ENCODE measurements at regions not wholly inside any gene's neighbourhood (a gene's known extent, or its start where the extent isn't known, plus 50 kb on each side); places are given as distances from the start of the nearest gene placed in this dataset.

GRCh38 chr2:5975401-5975800, 283.2 kb downstream of the SOX11 start:
- in situ Hi-C loops (cut with HindIII; ENCODE audit: low pct_unique_long_range_greater_than_20kb, low sequenced_read_pairs) (no loop called here), intact Hi-C loops (cut with micrococcal nuclease; ENCODE audit: unreplicated experiment) (no loop called here)
- Histone ChIP-seq H3K4me3 (ENCODE audit: low read depth in 2 of 2, low read length in 2 of 2) (no peak overlapping the region), H3K9me3 (ENCODE audit: control insufficient read depth, insufficient read depth, low read depth, low read length) (no peaks in the 10 kb centered on the region), H3K4me1 (ENCODE audit: control insufficient read depth, insufficient read depth, low read length) (no peaks in the 10 kb centered on the region), H3K27ac (ENCODE audit: low read length) (no peak overlapping the region), H3K27me3 (ENCODE audit: control insufficient read depth, insufficient read depth, low read length) (no peaks in the 10 kb centered on the region), H3K36me3 (ENCODE audit: control insufficient read depth, insufficient read depth, low read length) (no peaks in the 10 kb centered on the region)
- no peak for DNase-seq (ENCODE audit: low read depth, low spot score)
- ChIA-PET POLR2A (no interaction called here), CTCF (no interaction called here)
- TF ChIP-seq CTCF (IDR thresholded peaks at IDR 0.05) (no peak), SIN3A (IDR thresholded peaks at IDR 0.05; ENCODE audit: borderline replicate concordance, insufficient read depth, low read depth, low read length) (no peak), REST (IDR thresholded peaks at IDR 0.05; ENCODE audit: insufficient read depth in 1 of 2, low read depth in 2 of 2, low read length in 1 of 2) (no peak), TCF7L2 (IDR thresholded peaks at IDR 0.05; ENCODE audit: low read depth, low read length) (no peak), POLR2AphosphoS5 (IDR thresholded peaks at IDR 0.05; ENCODE audit: low read depth, low read length) (no peak)
- no TSS peak for BruUV-seq (replicated peaks)
- ATAC-seq = no peak

- in situ Hi-C loops (cut with HindIII; ENCODE audit: low pct_unique_long_range_greater_than_20kb, low sequenced_read_pairs) = no loop called here
- ChIA-PET CTCF (no interaction called here), POLR2A (no interaction called here)
- DNase-seq (ENCODE audit: low read depth, low spot score) = no peak
- intact Hi-C loops (cut with micrococcal nuclease; ENCODE audit: unreplicated experiment) = no loop called here
- Histone ChIP-seq H3K36me3 (ENCODE audit: control insufficient read depth, insufficient read depth, low read length) (no peaks in the 10 kb centered on the region), H3K9me3 (ENCODE audit: control insufficient read depth, insufficient read depth, low read depth, low read length) (no peaks in the 10 kb centered on the region), H3K4me1 (ENCODE audit: control insufficient read depth, insufficient read depth, low read length) (no peaks in the 10 kb centered on the region; the same call in 1 of the 2 replicates), H3K27ac (ENCODE audit: low read length) (no peak overlapping the region), H3K4me3 (ENCODE audit: low read depth in 2 of 2, low read length in 2 of 2) (no peak overlapping the region), H3K27me3 (ENCODE audit: control insufficient read depth, insufficient read depth, low read length) (no peaks in the 10 kb centered on the region; the same call in 1 of the 2 replicates)
- TF ChIP-seq REST (IDR thresholded peaks at IDR 0.05; ENCODE audit: insufficient read depth in 1 of 2, low read depth in 2 of 2, low read length in 1 of 2) (no peak), TCF7L2 (IDR thresholded peaks at IDR 0.05; ENCODE audit: low read depth, low read length) (no peak), SIN3A (IDR thresholded peaks at IDR 0.05; ENCODE audit: borderline replicate concordance, insufficient read depth, low read depth, low read length) (no peak), CTCF (IDR thresholded peaks at IDR 0.05) (no peak), POLR2AphosphoS5 (IDR thresholded peaks at IDR 0.05; ENCODE audit: low read depth, low read length) (no peak)
- no TSS peak for BruUV-seq (replicated peaks)
- ATAC-seq = no peak
Observed at GRCh38 chr2:5976531-5977065, 284.4 kb downstream of the SOX11 start.
